Fibroblast of the aortic adventitia (primary cell): ENCODE measurements at regions not wholly inside any gene's neighbourhood (a gene's known extent, or its start where the extent isn't known, plus 50 kb on each side); places are given as distances from the start of the nearest gene placed in this dataset.

Source experiments
- DNase-seq: peaks from one replicate; pipeline ENCODE4 v3.0.0-alpha.2; 2010; ENCODE audit warnings: low read depth
- H3K4me3 ChIP-seq: 2 replicates; pipeline ENCODE4 v1.5.1; 2011; ENCODE audit warnings: low read depth, mild to moderate bottlenecking, control low read depth, low read length, moderate library complexity
- TF ChIP-seq, protein P1 (sequence below): IDR thresholded peaks from 2 replicates; pipeline ENCODE4 v1.5.1; 2011; ENCODE audit warnings: mild to moderate bottlenecking, low read length, control low read depth, inconsistent platforms; ENCODE audit not compliant: insufficient read depth

DNA sequence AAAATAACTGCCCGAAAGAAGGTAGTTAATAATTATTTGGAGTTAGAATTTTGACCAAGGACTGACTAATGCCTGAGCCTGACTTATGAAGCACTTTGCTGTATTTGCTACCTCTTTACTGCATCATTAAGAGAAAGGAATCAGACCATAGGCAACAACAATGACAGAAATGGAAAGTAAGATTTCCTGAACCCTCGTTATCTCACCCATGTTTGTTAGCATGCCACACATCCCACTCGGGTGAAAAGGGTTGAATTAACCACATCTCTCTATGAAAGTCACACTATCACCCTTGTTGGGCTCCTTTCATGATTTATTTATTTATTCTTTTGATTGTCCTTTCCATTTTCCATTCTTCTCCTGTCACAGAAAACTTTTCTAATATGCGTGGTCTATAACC is 59.6 kb downstream of the OLIG3 start:
- H3K4me3 ChIP-seq, result no peak overlapping the region
- no peak for DNase-seq
- TF ChIP-seq, protein P1, sequence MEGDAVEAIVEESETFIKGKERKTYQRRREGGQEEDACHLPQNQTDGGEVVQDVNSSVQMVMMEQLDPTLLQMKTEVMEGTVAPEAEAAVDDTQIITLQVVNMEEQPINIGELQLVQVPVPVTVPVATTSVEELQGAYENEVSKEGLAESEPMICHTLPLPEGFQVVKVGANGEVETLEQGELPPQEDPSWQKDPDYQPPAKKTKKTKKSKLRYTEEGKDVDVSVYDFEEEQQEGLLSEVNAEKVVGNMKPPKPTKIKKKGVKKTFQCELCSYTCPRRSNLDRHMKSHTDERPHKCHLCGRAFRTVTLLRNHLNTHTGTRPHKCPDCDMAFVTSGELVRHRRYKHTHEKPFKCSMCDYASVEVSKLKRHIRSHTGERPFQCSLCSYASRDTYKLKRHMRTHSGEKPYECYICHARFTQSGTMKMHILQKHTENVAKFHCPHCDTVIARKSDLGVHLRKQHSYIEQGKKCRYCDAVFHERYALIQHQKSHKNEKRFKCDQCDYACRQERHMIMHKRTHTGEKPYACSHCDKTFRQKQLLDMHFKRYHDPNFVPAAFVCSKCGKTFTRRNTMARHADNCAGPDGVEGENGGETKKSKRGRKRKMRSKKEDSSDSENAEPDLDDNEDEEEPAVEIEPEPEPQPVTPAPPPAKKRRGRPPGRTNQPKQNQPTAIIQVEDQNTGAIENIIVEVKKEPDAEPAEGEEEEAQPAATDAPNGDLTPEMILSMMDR, result no peak

DNA sequence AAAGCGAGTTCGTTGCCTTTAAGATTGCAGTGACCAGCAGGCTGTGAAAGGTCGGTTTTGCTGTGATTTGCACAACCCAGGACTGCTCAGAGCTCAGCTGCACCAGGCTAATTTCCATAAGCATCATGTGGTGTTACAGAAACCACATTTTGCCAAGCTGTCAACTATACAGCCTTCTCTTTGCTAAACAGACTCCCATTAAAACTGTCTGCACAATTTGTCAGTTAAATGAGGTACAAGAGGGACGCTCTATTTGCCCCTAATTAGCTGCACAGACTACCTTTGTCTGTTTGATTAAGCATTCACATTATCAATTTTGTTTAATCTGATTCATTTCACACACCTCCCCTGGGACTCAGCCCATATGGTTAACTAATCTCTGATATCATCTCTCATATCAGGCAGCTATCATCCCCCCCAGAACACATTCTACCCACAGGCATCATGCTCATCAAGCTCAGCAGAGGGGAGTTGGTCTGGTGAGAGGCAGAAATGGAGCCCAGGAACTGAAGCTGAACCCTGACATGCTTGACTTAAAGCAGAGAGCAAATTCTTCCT is 62.1 kb downstream of the OLIG3 start:
- TF ChIP-seq, protein P1, result no peak
- H3K4me3 ChIP-seq, result no peak overlapping the region
- no peak for DNase-seq

DNA sequence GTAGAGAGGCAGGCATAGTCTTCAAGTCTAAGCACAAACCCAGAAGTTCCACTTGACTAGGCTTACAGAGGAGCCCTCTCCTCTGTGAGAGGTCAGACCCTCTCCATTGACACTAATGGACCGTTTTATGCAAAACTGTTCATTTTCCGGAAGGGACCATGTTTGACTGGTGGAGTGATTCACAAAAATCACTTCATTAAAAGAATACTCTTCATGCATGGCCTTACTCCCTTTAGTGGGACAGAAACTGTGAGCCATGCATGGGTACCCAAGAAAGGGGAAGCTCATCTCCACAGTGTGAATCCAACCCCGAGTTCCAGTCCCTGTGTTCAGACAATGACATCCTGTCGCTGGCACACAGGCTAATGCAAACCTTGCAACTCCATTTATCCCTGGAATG is 63.2 kb downstream of the OLIG3 start:
- TF ChIP-seq, protein P1, result no peak
- H3K4me3 ChIP-seq, result no peak overlapping the region
- DNase-seq, result no peak

DNA sequence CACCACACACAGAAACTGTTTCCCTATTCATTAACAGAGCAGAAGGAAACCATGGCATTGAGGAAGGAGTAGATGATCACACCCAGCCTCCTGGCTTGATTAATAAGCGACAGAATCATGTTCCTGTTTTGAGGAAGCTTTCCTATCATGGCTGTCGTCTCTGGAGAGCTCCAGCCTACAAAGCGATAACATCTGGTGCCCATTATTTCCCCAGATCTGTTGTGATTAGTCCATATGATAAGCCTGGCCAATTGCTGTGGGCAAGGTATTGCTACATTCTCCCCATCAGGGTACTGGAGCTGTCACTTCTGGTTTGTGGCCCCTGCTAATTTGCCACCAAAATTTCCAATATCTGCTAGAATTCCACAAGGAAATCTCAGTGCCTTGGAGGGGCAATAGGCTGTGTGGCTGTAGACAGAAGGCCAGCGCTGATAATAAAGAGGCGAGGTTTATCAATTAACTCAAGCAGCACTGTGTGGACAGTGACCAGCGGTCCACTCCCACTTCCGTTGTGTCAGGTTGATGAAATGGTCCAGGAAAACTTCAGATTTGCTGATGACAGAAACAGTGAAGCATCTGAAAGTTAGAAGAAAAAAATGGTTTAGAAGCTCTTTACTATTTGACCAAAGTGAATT is 66.4 kb downstream of the OLIG3 start:
- no peak overlapping the region for H3K4me3 ChIP-seq
- TF ChIP-seq, protein P1, result no peak
- no peak for DNase-seq

DNA sequence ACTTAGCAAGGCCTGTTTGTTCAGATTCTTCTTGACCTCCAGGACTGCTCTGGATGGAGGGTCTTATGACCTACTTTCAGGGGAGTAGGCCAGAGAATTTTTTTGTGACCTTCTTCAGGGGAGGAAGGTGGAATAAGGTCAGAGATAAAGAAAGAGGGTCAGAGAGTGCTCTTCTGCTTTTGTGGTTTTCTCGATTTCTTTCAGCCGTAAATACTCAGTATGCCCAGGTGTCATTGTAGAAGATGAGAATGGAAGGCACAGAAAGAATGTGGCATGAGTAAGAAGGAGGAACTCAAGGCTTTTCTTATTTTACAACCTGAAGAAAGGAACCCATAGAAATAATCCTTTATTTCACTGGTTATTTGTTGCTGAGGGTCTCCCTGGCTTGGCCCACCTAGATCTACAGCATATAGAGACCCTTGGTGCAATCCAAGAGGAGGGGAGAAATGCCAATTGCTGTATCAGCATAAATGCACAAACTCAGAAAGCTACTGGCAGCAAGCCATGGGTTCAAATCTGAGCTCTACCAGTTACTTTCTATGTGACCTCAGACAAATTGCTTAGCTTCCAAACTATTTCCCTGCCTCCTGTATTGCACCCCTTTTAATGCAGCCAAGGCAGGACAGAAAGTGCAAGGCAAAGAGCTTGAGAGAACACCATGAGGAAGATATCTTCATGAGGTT is 68.0 kb downstream of the OLIG3 start:
- DNase-seq, result no peak
- H3K4me3 ChIP-seq, result no peak overlapping the region
- TF ChIP-seq, protein P1, result no peak

DNA sequence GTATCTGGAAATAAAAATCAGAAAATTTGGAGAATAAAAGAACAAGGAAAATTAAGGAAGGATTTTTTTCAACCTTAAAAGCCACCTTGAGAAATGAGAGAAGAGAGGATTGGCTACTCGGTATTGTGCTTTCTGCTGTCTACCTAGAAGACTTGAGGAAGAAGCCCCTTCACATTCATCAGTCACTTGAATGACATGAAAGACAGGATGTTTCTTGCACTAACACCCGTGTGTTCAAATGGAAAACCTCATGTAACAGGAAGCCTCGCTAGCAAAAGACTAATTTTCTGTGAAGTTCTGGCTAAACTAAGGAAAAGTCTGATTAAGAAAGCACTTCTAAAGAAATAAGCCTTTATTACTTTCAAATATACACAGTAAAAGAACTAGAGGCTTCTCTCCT is 69.9 kb downstream of the OLIG3 start:
- no peak overlapping the region for H3K4me3 ChIP-seq
- TF ChIP-seq, protein P1, result no peak
- DNase-seq, result no peak
